Stomach (tissue), 8 donors: ENCODE measurements at regions not wholly inside any gene's neighbourhood (a gene's known extent, or its start where the extent isn't known, plus 50 kb on each side); places are given as distances from the start of the nearest gene placed in this dataset.

Source experiments
- DNase-seq, 2 donors: peaks; one replicate each; pipeline versions ENCODE4 v3.0.0 to v3.0.0-alpha.2; 2013 to 2019
- H3K27ac ChIP-seq, 5 donors: fragments of 200-600 bp in 4 of 5; sonication (generic) in 4 of 5; one replicate each; pipeline ENCODE4 v1.5.1; 2013 to 2019; ENCODE audit warnings: mild to moderate bottlenecking in 1 of 5, moderate library complexity in 1 of 5
- H3K27me3 ChIP-seq, 3 donors: fragments of 200-600 bp; sonication (generic); one replicate each; pipeline ENCODE4 v1.5.1; 2017 to 2019; ENCODE audit warnings: mixed run types in 1 of 3
- H3K36me3 ChIP-seq, 4 donors: fragments of 200-600 bp; sonication (generic); 1 replicate in 3 of 4; 2 replicates in 1 of 4; pipeline ENCODE4 v1.5.1; 2016 to 2019
- H3K4me1 ChIP-seq, 4 donors: fragments of 200-600 bp; sonication (generic); one replicate each; pipeline ENCODE4 v1.5.1; 2016 to 2019
- H3K4me3 ChIP-seq, 4 donors: fragments of 200-600 bp; sonication (generic) in 3 of 4; one replicate each; pipeline ENCODE4 v1.5.1; 2016 to 2019; ENCODE audit warnings: mild to moderate bottlenecking in 1 of 4
- H3K9me3 ChIP-seq, 4 donors: fragments of 200-600 bp; sonication (generic); one replicate each; pipeline ENCODE4 v1.5.1; 2016 to 2019
- EP300 ChIP-seq: sonication (generic); formaldehyde crosslinking; IDR thresholded peaks from one replicate; pipeline ENCODE4 v1.6.1; 2017; ENCODE audit warnings: antibody characterized with exemption
- POLR2A ChIP-seq, 4 donors: fragments of 450-650 bp; IDR thresholded peaks; one replicate each; pipeline ENCODE4 v1.6.1; 2016; ENCODE audit warnings: antibody characterized with exemption in 4 of 4, control low read depth in 2 of 4, mild to moderate bottlenecking in 1 of 4, moderate library complexity in 1 of 4
- POLR2AphosphoS5 ChIP-seq, 3 donors: sonication (generic); formaldehyde crosslinking; IDR thresholded peaks; one replicate each; pipeline ENCODE4 v1.6.1; 2016; ENCODE audit warnings: antibody characterized with exemption in 3 of 3
- WGBS, 5 donors: extraction: QIAGEN DNeasy Blood & Tissue Kit in 3 of 5; methylation state at CpG; one replicate each; pipeline versions ENCODE4 v1.1.5 to v1.1.7; 2013 to 2018; 5-methylcytosine and 5-hydroxymethylcytosine counted together
- intact Hi-C: fragments of 100-400 bp; cut with DNase I; formaldehyde crosslinking; loops from one replicate; pipeline ENCODE4 v1.15.1; 2023; ENCODE audit warnings: low total_unique reads
- TF ChIP-seq, protein P1 (sequence below), 7 experiments: fragments of 450-650 bp in 4 of 7; fragments of 200-600 bp in 3 of 7; sonication (generic) in 3 of 7; IDR thresholded peaks; one replicate each; pipeline ENCODE4 v1.5.1; 2016 to 2019; ENCODE audit warnings: antibody characterized with exemption in 7 of 7, control low read depth in 2 of 7, mild to moderate bottlenecking in 1 of 7
- donor health status: healthy with polysubstance abuse.
- donor health status: Bipolar disorder and iron deficiency.
- donor health status: healthy.

DNA sequence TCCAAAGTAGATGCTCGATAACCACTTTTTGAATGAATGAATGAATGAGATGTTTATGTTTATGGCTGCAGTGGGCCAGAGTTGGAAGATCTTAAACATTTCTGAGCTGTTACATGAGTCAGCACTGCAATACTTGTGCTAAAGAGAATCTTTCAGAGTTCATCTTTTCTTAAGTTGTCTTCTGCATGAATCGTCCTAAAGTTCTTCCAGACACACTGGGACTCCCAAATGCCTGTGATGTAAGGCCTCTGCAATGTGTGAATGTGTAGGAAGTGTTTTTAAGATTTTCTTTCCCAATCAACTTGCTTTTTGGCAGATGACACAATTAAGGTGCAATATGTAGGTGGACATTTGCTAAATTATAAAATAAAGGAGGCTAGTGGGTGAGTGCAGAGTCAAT is 50.3 kb upstream of the TRIM9 start:
- intact Hi-C loops: no loop called here
- Histone ChIP-seq H3K9me3 (no peaks in the 10 kb centered on the region), H3K27ac (no peak overlapping the region), H3K4me1 (no peaks in the 10 kb centered on the region), H3K4me3 (no peak overlapping the region), H3K27me3 (no peaks in the 10 kb centered on the region), H3K36me3 (no peaks in the 10 kb centered on the region)
- TF ChIP-seq, protein P1, sequence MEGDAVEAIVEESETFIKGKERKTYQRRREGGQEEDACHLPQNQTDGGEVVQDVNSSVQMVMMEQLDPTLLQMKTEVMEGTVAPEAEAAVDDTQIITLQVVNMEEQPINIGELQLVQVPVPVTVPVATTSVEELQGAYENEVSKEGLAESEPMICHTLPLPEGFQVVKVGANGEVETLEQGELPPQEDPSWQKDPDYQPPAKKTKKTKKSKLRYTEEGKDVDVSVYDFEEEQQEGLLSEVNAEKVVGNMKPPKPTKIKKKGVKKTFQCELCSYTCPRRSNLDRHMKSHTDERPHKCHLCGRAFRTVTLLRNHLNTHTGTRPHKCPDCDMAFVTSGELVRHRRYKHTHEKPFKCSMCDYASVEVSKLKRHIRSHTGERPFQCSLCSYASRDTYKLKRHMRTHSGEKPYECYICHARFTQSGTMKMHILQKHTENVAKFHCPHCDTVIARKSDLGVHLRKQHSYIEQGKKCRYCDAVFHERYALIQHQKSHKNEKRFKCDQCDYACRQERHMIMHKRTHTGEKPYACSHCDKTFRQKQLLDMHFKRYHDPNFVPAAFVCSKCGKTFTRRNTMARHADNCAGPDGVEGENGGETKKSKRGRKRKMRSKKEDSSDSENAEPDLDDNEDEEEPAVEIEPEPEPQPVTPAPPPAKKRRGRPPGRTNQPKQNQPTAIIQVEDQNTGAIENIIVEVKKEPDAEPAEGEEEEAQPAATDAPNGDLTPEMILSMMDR (IDR thresholded peaks at IDR 0.05): no peak
- TF ChIP-seq POLR2AphosphoS5 (IDR thresholded peaks at IDR 0.05): no peak
- no peak for TF ChIP-seq EP300
- WGBS, 5 donors: 69 to 85% (median 80%) methylated on average over 2 of the region's 2 CpGs
- DNase-seq: no peak

DNA sequence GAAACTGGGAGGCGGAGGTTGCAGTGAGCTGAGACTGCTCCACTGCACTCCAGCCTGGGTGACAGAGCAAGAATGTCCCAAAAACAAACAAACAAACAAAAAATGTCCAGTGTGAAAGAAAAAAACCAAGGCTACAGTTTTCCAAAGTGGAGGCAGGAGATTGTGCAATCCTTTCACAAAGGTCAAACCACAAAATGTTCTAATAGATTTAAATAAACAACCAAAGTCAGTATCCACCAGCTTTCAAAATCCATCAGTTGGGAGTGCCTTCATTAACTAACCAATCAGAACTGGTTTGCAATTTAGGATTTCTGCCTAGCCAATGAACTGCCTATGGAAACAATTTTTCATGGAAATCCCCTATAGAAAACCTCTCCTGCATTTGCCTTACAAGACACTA is 52.3 kb upstream of the TRIM9 start:
- intact Hi-C loops: no loop called here
- WGBS, 5 donors: 50 to 98% (median 66%) methylated on average over 1 of the region's 1 CpG

DNA sequence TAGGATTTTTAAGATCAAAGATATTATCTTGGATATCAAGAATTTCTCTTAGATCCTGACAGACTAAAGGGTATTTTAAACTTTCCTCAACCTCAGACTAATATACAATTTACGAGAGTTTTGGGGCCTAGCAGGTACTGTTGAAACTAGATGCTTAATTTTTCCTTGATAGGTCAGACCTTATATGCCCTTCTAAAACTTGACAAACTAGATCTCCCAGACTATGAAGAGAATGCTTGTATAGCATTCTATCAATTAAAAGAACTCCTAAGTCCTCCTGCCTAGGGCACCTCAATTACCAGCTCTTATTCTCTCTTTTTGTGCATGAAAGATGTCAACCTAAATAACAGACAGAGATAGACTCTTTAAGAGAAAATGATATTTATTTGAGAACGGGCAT is 60.4 kb upstream of the TRIM9 start:
- Histone ChIP-seq H3K9me3 (no peaks in the 10 kb centered on the region), H3K27me3 (no peaks in the 10 kb centered on the region), H3K4me1 (no peaks in the 10 kb centered on the region), H3K36me3 (no peaks in the 10 kb centered on the region), H3K4me3 (no peak overlapping the region), H3K27ac (no peak overlapping the region)
- 64 to 87% (median 76%) methylated on average over 2 of the region's 2 CpGs for WGBS, 5 donors
- intact Hi-C loops: no loop called here
- no peak for DNase-seq
- TF ChIP-seq POLR2AphosphoS5 (IDR thresholded peaks at IDR 0.05) (no peak), EP300 (no peak), POLR2A (IDR thresholded peaks at IDR 0.05) (no peak)
- TF ChIP-seq, protein P1 (IDR thresholded peaks at IDR 0.05): no peak

More for the DNA sequence above, 52.3 kb upstream of the TRIM9 start:
- Histone ChIP-seq H3K9me3 (no peaks in the 10 kb centered on the region), H3K36me3 (no peaks in the 10 kb centered on the region), H3K27me3 (no peaks in the 10 kb centered on the region), H3K4me3 (no peak overlapping the region), H3K27ac (no peak overlapping the region), H3K4me1 (no peaks in the 10 kb centered on the region)
- DNase-seq: no peak
- TF ChIP-seq, protein P1 (IDR thresholded peaks at IDR 0.05): no peak
- peak in 1 of 3 donors; percentile 20 for TF ChIP-seq POLR2AphosphoS5 (IDR thresholded peaks at IDR 0.05)

DNA sequence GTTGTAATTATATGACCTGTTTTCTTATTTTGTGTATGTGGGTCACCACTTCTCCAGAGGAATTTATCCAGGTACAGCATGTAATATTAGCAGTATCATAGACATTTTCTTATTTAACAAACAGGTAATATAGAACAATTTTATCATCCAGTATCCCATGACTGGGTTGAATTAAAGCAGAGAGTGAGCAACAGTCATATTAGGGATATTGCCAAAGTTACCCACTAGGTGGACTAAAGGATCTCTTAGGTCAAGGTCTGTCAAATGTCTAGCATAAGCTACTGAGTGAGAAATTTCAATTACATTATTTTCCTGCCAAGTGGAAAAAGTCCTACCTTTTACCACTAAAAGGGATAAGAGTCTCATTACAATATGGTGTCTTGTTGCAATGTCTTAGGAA is 62.1 kb upstream of the TRIM9 start:
- Histone ChIP-seq H3K9me3 (no peaks in the 10 kb centered on the region), H3K36me3 (no peaks in the 10 kb centered on the region), H3K27ac (no peak overlapping the region), H3K4me1 (no peaks in the 10 kb centered on the region), H3K27me3 (no peaks in the 10 kb centered on the region), H3K4me3 (no peak overlapping the region)
- intact Hi-C loops: no loop called here
- TF ChIP-seq POLR2AphosphoS5 (IDR thresholded peaks at IDR 0.05) (no peak), POLR2A (IDR thresholded peaks at IDR 0.05) (no peak), EP300 (no peak)
- TF ChIP-seq, protein P1 (IDR thresholded peaks at IDR 0.05): no peak
- peak in 1 of 2 donors; percentile 14 for DNase-seq

DNA sequence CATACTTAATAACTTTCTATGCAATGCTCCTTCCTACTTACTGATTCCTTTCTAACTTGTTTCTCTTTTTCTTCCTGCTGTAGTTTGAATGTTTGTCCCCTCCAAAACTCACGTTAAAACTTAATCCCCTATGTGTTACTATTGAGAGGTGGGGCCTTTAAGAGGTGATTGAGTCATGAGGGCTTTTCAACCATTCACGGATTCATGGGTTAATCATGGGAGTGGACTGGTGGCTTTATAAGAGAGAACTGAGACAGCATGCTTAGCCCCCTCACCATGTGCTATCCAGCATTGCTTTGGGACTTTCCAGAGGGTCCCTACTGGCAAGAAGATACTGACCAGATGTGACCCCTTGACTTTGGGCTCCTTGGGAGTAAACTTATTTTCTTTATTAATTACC is 66.0 kb upstream of the TRIM9 start:
- TF ChIP-seq, protein P1 (IDR thresholded peaks at IDR 0.05): no peak
- TF ChIP-seq EP300: no peak
- no peak for TF ChIP-seq POLR2A (IDR thresholded peaks at IDR 0.05)
- no peak overlapping the region for H3K27ac ChIP-seq

More for the DNA sequence above, 66.0 kb upstream of the TRIM9 start:
- Histone ChIP-seq H3K4me1 (no peaks in the 10 kb centered on the region), H3K27me3 (no peaks in the 10 kb centered on the region), H3K36me3 (no peaks in the 10 kb centered on the region), H3K4me3 (no peak overlapping the region), H3K9me3 (no peaks in the 10 kb centered on the region)
- 49 to 69% (median 63%) methylated on average over 2 of the region's 2 CpGs for WGBS, 5 donors
- intact Hi-C loops: no loop called here
- no peak for DNase-seq
